Islet precursor cell (in vitro differentiated cells): ENCODE measurements at regions not wholly inside any gene's neighbourhood (a gene's known extent, or its start where the extent isn't known, plus 50 kb on each side); places are given as distances from the start of the nearest gene placed in this dataset.
A peak's percentile ranks its signal among the peaks of the same experiment; 100 is the strongest.

Experiments
- DNase-seq: peaks from one replicate; pipeline ENCODE4 v3.0.0-alpha.2; 2018

DNA sequence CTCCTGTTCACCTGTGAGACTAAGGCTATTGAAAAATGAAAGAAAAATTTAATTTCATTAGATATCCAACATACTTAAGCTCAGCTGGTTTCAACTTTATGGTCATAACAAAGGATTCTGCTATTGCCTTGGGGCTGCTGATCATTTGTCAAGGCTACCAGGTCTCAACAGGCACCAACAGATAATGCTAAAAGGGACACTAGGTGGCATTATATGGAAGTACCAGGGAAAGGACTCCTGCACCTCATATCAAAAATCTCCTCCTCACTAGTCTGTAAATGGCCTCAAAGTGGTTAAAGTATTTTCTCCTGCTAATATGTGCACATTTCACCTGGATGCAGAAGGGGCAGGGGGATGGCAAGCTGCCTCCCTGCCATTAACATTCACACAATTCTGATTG lies 167.9 kb upstream of the REG3A start:
- no peak for DNase-seq

DNA sequence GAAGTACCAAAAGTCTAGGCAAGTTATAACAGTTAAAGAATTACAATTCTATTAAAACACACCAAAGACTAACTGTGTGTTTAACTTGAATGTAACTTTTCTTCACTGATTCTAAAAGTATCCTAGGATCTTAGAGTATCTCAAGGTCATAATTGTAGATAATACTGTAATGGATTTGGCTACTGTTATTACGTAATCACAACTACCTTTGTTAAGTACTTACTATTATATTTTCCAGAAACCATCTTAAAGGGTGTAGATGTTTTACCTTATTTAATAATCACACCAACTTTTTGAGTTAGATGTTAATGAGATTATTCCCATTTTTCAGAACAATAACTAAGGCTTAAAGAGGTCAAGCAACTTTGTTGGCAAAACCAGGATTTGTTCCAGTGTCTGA lies 161.3 kb upstream of the REG3A start:
- no peak for DNase-seq

DNA sequence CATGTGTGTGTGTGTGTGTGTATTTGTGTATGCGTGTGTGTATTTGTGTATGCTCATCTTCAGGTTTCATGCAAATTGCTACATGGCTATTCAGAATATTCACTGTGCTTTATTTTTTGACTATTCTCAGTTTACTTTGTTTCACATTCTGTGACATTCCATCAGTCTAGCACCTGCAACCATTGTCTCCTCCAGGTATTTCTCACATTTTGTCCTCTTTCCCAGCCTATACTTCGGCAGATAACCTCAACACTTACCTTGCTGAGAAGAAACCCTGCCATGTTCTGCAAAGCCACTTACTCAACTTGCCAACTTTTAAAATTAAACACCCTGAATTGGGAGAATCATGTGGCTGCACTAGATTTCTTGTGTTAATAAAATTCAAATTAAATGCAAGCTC lies 135.4 kb upstream of the REG3A start:
- no peak for DNase-seq

DNA sequence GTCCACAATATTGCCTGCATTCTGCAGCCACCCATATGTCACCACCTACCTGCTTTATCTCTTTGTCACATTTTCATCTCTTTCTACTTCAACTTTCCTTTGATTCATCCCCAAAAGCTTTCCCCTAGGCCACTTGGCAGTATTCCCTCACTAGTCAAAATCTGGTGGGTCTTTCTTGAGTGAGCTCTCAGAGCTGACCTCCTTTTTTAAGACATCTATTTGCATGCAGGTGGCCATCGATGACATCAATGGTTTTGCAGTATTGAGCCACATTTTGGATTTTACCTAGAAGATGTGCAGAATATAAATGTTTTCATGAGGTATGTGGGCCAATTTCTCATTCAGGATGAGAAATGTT lies 133.4 kb upstream of the REG3A start:
- no peak for DNase-seq

DNA sequence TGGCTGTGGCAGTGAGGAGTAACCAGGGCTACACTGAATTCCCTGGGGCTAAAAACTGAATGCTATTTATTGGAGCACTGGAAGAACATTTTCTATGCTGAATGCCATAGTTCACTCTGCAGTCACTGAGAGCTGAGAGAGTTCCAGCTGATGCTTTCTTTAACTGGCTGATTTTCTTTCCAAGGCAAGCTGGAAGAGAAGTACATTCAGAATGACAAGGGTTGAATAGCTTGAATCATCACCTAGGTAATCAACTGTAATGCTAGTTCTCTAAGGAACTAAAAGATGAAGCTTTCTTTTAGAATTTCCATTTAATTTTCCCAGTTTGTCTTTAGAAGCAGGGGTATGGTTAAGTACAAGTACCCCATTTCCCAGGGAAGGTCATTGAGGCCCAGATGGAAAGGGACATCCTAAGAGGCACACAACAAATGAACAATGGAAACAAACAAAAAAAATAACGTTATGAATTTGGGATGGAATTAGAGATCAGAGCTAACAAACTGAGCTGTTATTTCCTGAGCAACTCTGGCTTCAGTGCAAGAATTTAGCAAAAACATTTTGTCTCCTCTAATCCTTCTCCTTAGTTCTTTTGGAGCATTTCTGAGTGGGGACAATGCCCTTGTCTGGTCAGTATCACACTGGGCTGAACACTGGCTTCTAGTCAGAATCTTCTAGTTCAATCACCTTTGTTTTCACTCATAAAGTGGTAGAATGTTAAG lies 132.8 kb upstream of the REG3A start:
- DNase-seq, result no peak

DNA sequence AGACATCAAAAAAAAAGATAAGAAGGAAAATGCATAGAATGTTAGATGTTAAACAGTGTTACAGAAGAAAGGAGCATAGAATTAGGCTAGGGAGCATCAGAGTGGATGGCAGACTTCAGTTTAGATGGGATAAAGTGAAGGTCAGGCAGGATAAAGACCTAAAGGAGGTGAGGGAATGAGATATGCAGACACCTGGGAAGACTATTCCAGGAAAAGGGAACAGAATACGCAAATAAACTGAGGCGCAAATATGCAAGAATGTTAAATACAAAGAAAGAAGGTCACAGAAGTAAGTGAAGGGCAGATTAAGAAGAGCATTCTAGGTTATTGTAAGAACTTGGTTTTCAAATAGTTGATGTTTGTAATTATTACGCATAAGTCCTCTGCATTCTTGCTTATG lies 116.3 kb upstream of the REG3A start:
- DNase-seq, result no peak

DNA sequence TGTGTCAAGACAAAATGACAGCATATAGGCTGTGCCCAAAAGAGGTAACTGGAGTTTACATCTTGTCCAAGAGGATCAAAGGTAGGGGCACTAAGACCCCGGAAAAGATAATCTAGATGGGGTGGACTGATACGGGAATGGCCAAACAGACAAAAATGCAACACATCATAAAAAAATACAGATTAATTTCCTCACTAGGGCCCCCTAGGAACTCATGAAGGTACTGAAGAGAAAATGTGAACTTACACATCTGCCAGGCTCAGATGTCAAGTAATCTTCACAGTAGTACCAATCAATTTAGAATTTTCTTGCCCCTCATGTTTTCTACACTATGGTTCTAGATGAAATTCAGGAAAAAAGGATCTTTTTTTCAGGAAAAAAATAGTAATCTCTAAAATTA lies 115.6 kb upstream of the REG3A start:
- DNase-seq, result no peak

DNA sequence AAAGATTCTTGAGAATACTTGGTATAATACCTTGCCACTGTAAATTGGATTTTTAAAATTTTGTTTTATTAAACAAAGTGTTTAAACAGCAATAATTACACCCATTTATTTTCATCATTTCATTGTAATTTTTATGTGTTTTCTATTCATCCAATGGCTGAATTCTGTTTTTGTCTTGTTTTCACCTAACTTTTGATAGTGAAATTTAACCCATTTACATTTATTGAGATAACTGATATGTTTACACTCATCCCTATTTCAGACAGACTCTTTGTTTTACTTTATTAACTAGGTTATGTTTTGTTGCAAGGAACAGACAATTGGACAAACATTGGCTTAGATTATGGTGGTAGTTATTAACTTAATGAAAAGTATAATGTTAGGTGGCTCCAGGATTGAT lies 113.1 kb upstream of the REG3A start:
- no peak for DNase-seq

DNA sequence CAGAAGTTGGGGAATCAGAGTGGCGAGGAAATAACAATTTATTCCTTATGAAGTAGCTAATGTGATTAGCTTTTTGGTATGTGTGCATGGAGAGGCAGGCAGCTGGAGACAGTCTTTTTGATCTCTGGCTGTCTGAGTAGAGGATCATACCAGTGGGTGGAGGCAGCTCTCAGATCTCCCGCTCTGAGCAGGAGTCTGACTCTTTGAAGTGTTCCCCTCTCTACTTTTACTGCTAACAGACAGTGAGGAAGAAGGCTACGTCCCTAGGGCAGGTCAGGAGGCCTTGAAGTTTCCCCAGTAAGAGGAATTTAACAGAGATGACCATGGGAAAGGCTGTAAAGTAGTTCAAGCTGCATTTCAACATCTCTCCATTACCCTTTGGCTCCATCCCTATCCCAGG lies 111.9 kb upstream of the REG3A start:
- peak; percentile 87 for DNase-seq

DNA sequence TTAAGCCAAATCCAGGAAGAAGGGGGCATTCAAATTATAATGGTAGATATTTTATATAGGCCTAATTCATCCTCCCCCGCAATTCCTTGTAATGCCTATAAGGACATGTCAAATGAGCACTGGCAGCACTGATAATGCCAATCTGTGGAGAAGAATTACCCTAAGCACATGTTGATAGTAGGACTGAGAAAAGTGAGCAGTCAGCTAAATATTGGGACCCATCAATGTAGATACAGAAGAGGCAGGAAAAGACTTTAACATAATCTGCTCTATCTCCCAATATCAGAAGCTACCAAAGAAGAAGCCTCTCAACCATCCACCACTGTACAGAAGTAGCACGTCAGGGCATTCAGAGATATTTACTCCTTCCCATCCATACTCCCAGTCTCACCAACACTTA lies 101.3 kb upstream of the REG3A start:
- no peak for DNase-seq

DNA sequence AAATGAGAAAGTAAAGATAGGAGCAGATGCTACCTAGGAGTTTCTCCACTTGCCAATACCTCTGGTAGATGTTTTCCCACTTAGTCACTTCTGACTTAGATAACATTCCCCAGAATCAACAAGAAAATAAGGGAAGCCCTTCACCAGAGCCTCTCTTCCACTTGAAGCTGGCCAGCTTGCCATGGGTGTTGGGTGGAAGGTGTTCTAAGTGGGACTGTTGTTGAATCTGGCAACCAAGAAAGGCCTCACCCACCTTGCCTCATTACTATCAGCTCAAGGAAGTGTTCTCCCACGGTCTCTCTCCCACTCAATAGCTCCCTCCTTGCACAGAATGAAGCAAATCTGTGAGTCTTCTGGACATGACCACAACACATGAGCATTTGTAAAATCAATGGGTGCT lies 100.4 kb upstream of the REG3A start:
- no peak for DNase-seq

DNA sequence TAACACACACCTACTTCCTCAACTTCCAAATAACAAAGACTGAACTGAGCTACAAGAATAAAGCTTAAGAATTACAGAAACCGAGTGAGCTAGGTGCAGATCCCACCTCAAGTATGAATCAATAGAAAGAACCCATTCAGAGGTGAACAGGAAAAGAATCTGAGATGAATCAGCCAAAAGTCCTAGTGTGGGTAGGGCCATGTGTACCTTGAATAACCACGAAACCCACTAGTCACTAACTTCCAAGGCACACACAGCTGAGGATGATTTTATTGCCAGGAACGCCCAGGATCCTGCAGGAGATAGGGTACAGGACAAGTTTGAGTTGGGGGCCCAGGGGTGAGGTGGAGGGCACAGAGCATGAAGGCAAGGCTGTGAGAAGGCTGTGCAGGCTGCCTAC lies 99.7 kb upstream of the REG3A start:
- no peak for DNase-seq

DNA sequence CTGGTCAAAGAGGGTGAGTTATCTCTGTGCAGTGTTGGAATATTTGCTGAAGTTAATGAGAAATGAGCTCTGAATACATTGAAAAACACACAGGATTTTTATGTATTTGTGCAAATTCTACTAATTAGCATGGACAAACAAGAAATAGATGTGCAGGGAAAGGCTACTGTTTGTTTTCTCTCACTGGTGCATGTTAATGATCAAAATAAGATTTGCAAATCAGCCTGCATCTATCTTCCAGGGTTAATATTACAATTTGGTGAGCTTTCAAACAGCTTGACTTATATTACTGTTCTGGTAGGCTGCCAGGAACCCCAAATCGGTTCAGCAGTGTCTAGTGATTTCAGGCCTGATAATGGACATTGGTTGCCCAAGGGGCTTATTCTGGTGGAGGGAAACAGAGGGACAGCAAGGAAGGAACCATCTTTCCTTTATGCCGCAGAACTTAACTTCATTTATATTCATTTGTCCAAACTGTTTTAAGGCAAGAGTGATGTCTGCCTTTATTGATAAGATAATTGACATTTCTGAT lies 93.8 kb upstream of the REG3A start:
- no peak for DNase-seq

DNA sequence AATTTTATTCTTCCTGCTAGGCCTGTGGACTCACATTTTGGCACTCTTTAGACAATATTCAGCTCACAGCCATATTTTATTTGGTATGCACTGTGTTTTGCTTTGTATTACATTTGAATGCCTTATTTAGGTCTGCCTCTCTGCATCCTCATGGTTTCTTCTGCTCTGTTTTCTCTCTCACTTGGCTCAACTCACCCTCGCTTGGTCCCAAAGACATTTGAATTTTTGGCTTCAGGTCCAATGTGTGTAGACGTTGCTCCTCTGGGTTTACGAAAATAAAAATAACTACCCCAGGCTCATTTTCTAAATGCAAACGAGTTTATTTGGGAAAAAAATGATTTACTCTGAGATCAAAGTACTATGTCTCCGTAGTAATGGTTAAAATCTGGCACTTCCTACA lies 91.1 kb upstream of the REG3A start:
- DNase-seq, result no peak

DNA sequence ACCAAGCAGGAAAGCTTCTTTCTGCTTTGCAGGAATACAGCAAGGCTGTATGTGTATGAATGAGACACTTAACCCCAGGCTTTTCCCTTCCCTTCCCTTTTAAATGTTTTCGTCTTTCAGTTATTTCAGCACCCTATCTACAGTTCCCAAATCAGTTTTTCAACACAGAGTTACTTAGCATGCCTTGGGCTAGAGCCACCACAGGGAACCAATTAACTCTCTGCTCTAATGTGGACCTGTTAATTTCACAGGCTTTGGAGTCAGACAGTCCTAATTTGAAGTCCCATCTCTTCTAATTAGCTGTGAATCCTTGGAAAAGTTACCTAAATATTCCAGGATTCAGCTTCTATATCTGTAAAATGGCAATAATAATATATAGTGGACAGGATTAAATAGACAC lies 89.2 kb upstream of the REG3A start:
- DNase-seq, result no peak

DNA sequence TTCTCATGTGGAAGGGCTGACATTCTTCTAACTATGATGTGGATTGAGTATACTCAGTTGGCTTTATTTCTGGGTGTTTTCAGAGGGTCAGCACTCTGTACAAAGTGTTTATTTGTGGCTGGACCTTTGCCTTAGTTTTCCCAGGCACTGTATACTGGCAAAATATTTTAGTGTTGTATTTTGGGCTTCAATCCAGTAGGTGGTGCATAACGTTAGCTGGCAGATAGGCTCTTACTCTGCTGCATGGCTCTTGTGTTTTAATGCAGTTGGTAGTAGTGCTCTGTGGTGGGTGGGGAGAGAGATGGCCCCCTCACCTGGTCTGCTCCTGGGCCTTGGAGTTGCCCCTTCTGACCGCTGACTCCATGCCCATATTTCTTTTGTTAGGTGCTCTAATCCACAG lies 75.6 kb upstream of the REG3A start:
- no peak for DNase-seq

DNA sequence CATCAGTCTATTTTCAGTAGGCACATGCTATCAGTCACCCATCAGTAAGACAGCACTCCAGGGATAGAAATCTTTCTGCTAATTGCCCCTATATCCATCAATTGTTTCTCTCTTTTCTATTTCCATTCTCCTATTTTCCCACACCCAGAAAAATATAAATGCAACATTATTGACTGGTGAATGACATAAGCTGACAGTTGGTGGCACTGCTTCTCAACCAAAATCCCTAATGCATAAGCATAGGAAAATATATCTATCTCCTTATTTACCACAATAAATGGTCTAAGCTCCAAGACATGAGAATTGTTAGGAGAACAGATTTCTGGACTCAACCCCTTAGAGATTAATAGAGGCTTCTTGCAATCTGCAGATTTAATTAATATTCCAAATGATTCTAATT lies 64.0 kb upstream of the REG3A start:
- no peak for DNase-seq

DNA sequence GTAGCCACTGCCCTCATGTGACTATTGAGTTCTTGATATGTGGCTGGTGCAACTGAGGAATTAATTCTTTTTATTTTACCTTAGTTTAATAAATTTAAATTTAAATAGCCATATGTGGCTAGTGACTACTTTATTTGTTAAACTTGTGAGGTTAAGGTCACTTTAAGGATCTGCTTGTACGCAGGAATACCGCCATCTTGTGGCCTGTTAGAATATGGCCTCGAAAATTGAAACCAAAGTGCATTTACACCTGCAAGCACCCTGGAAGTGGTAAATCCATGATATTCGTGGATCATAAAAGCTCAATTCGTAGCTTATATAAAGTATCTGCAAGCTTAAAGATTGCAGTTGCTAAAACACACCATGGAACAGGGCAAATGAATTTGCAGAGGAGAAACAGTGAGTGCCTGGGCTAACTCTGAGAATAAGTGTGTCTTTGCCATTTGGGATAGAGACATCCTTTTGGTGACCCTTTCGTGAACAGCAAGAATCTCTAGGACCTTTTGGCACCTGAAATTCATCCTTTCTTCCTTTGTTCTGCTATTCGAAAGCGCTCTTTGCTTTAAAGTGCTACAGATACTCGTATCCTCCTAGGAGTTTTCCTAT lies 59.9 kb upstream of the REG3A start:
- DNase-seq, result peak; percentile 73

DNA sequence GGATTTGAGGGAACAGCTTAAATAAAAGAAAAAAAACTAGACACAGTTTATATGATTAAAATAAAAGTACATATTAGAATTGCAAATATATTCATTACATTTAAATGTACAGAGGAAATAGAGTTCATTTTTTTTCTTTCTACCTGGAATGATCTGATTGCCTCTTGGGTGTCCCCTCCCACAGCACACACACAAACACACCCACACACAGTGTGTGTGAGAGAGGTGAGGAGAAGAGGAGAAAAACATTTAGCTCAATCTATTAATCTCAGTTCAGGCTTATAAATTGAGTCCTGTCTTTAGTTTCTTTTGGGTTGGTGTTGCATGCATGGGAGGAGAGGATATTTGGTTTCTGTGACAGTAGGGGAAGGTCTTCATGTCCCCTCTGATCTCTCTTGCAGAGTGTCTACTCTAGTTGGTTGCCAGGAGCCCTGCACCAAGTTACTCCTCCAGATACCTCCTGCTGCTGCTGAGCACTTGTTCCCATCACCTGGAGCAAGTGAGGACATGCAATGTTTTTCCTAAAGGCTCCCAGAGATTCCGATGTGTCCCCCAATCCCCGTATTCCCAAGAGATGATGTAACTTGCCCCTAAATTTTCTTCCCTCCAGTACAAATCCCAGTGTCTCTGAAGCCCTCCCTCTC lies 50.8 kb upstream of the REG3A start:
- DNase-seq, result no peak
